HepG2 (cell line): ENCODE measurements at regions not wholly inside any gene's neighbourhood (a gene's known extent, or its start where the extent isn't known, plus 50 kb on each side); places are given as distances from the start of the nearest gene placed in this dataset.

Experiments used
- ATAC-seq: fragments of 200-7000 bp; cut with Tn5 transposase; 3 replicates; pipeline ENCODE4 v1.9.1; 2020; ENCODE audit warnings: mild to moderate bottlenecking, moderate library complexity
- BruUV-seq: library from RNA; stranded (reverse); fragments of 400-500 nt; replicated peaks from 2 replicates; lab custom pipeline; 2021; lab: Mats Ljungman, UMichigan
- CTCF ChIA-PET: fragments of 300-600 bp; formaldehyde crosslinking; extraction: SDS; loops from one replicate; lab custom pipeline; 2021; ENCODE audit warnings: low total read pairs, inconsistent platforms, low intra/inter-chr PET ratio; lab: Yijun Ruan, JAX
- POLR2A ChIA-PET: fragments of 350-600 bp; sonication (Branson Sonifier 250); formaldehyde crosslinking; loops from one replicate; lab custom pipeline; 2020; ENCODE audit warnings: antibody characterized with exemption, inconsistent platforms; lab: Yijun Ruan, JAX
- DNase-seq: peaks from one replicate; pipeline ENCODE4 v3.0.0-alpha.2; 2015; ENCODE audit warnings: low spot score
- FAIRE-seq: peaks from 3 replicates; lab custom pipeline; 2011; peaks lifted over from hg19 to GRCh38; lab: Jason Lieb, UNC
- H2AFZ ChIP-seq: one replicate; pipeline ENCODE4 v1.6.1; 2011; ENCODE audit warnings: low read length, inconsistent platforms
- H3K27ac ChIP-seq: fragments of 300-600 bp; 3 replicates; pipeline ENCODE4 v1.8.0; 2011; ENCODE audit warnings: mixed run types, mild to moderate bottlenecking, mixed read lengths, low read length, inconsistent platforms; ENCODE audit not compliant: insufficient read depth; ENCODE audit errors: extremely low read length
- H3K27me3 ChIP-seq, 2 experiments: fragments of 200-600 bp in 1 of 2; 2 replicates in 1 of 2; 3 replicates in 1 of 2; pipeline versions ENCODE4 v1.6.0 to v1.8.0; 2011; ENCODE audit warnings: low read length in 2 of 2, mild to moderate bottlenecking in 2 of 2, moderate library complexity in 2 of 2, inconsistent platforms in 1 of 2; ENCODE audit not compliant: insufficient read depth in 2 of 2, control insufficient read depth in 1 of 2
- H3K36me3 ChIP-seq, 2 experiments: fragments of 200-600 bp in 1 of 2; replicated peaks in 1 of 2; 2 replicates in 1 of 2; 3 replicates in 1 of 2; pipeline versions ENCODE4 v1.5.1 to v1.8.0; 2011; ENCODE audit warnings: low read length in 2 of 2, inconsistent platforms in 1 of 2; ENCODE audit not compliant: insufficient read depth in 2 of 2, control insufficient read depth in 1 of 2
- H3K4me1 ChIP-seq: 2 replicates; pipeline ENCODE4 v1.5.1; 2012; ENCODE audit warnings: low read length, inconsistent platforms; ENCODE audit not compliant: insufficient read depth
- H3K4me2 ChIP-seq: 2 replicates; pipeline ENCODE4 v1.6.0; 2011; ENCODE audit warnings: low read depth, low read length, inconsistent platforms
- H3K4me3 ChIP-seq, 3 experiments: fragments of 200-600 bp in 1 of 3; sonication (generic), shearing (Covaris generic) in 1 of 3; replicated peaks in 1 of 3; 2 replicates each; pipeline ENCODE4 v1.5.1; 2011 to 2016; ENCODE audit warnings: low read length in 3 of 3, inconsistent platforms in 2 of 3, low read depth in 2 of 3, mild to moderate bottlenecking in 2 of 3, control low read depth in 1 of 3, mixed read lengths in 1 of 3; ENCODE audit not compliant: insufficient read depth in 1 of 3
- H3K79me2 ChIP-seq: one replicate; pipeline ENCODE4 v1.6.1; 2011; ENCODE audit warnings: low read length, inconsistent platforms; ENCODE audit not compliant: insufficient read depth
- H3K9ac ChIP-seq: 2 replicates; pipeline ENCODE4 v1.6.0; 2011; ENCODE audit warnings: mild to moderate bottlenecking, low read depth, low read length, inconsistent platforms; ENCODE audit not compliant: insufficient read depth
- H3K9me3 ChIP-seq: 2 replicates; pipeline ENCODE4 v1.5.1; 2012; ENCODE audit warnings: mild to moderate bottlenecking, low read length
- H4K20me1 ChIP-seq: 2 replicates; pipeline ENCODE4 v1.6.0; 2011; ENCODE audit warnings: inconsistent platforms, mild to moderate bottlenecking, low read length, moderate library complexity; ENCODE audit not compliant: insufficient read depth
- FOXJ3 ChIP-seq: sonication (generic); formaldehyde crosslinking; IDR thresholded peaks from 2 replicates; pipeline ENCODE4 v1.4.0; 2020; ENCODE audit warnings: missing genetic modification reagents, mild to moderate bottlenecking, borderline replicate concordance
- FUBP1 ChIP-seq: sonication (generic); formaldehyde crosslinking; IDR thresholded peaks from 2 replicates; pipeline ENCODE4 v1.5.1; 2020; ENCODE audit warnings: missing genetic modification reagents, mild to moderate bottlenecking, borderline replicate concordance
- JUN ChIP-seq: sonication (generic); formaldehyde crosslinking; IDR thresholded peaks from 2 replicates; pipeline ENCODE4 v1.4.0; 2020; ENCODE audit warnings: mild to moderate bottlenecking, missing genetic modification reagents
- MAFF ChIP-seq: IDR thresholded peaks from 2 replicates; pipeline ENCODE4 v1.6.1; 2011; ENCODE audit warnings: low read depth, low read length, improper control_type of control experiment
- NCOA1 ChIP-seq: sonication (generic); formaldehyde crosslinking; IDR thresholded peaks from 2 replicates; pipeline ENCODE4 v1.9.0; 2021; ENCODE audit warnings: missing genetic modification reagents
- NFE2L2 ChIP-seq: fragments of 150-350 bp; IDR thresholded peaks from 2 replicates; pipeline ENCODE4 v1.6.1; 2014; ENCODE audit warnings: low read length
- ONECUT2 ChIP-seq: sonication (generic); formaldehyde crosslinking; IDR thresholded peaks from 2 replicates; pipeline ENCODE4 v1.4.0; 2020; ENCODE audit warnings: missing genetic modification reagents
- PHF21A ChIP-seq: sonication (generic); formaldehyde crosslinking; IDR thresholded peaks from 2 replicates; pipeline ENCODE4 v1.5.0; 2020; ENCODE audit warnings: mild to moderate bottlenecking, missing genetic modification reagents
- PLRG1 ChIP-seq: fragments of 450-650 bp; conservative IDR thresholded peaks from 2 replicates; pipeline ENCODE4 v1.6.1; 2016
- SALL2 ChIP-seq: sonication (generic); formaldehyde crosslinking; IDR thresholded peaks from 2 replicates; pipeline ENCODE4 v1.8.1; 2023; ENCODE audit warnings: mild to moderate bottlenecking, missing genetic modification reagents, inconsistent platforms
- SMARCC2 ChIP-seq: fragments of 450-650 bp; IDR thresholded peaks from 2 replicates; pipeline ENCODE4 v1.6.1; 2017; ENCODE audit warnings: antibody characterized with exemption, mild to moderate bottlenecking
- SNAPC5 ChIP-seq: sonication (generic); formaldehyde crosslinking; IDR thresholded peaks from 2 replicates; pipeline ENCODE4 v1.8.1; 2023; ENCODE audit warnings: mild to moderate bottlenecking, missing genetic modification reagents, borderline replicate concordance
- SOX13 ChIP-seq, 3 experiments: fragments of 450-650 bp in 1 of 3; sonication (generic) in 1 of 3; formaldehyde crosslinking in 1 of 3; IDR thresholded peaks in 2 of 3; conservative IDR thresholded peaks in 1 of 3; 2 replicates each; pipeline versions ENCODE4 v1.5.0 to v1.6.1; 2016 to 2020; ENCODE audit warnings: antibody characterized with exemption in 1 of 3, mild to moderate bottlenecking in 1 of 3, missing compliant biosample characterization in 1 of 3, missing genetic modification reagents in 1 of 3, moderate library complexity in 1 of 3
- SUZ12 ChIP-seq: fragments of 150-350 bp; IDR thresholded peaks from 2 replicates; pipeline ENCODE4 v1.6.1; 2014; ENCODE audit warnings: low read depth, low read length
- TEF ChIP-seq: sonication (generic); formaldehyde crosslinking; IDR thresholded peaks from 2 replicates; pipeline ENCODE4 v1.5.0; 2020; ENCODE audit warnings: missing genetic modification reagents
- ZBTB8A ChIP-seq: sonication (generic); formaldehyde crosslinking; IDR thresholded peaks from 2 replicates; pipeline ENCODE4 v1.4.0; 2020; ENCODE audit warnings: mild to moderate bottlenecking, low read depth, missing genetic modification reagents, borderline replicate concordance
- ZNF34 ChIP-seq: sonication (generic); formaldehyde crosslinking; IDR thresholded peaks from 2 replicates; pipeline ENCODE4 v1.4.0; 2020; ENCODE audit warnings: mild to moderate bottlenecking, missing genetic modification reagents, borderline replicate concordance
- ZNF724P ChIP-seq: sonication (generic); formaldehyde crosslinking; IDR thresholded peaks from 2 replicates; pipeline ENCODE4 v1.8.0; 2022; ENCODE audit warnings: missing genetic modification reagents, borderline replicate concordance
- WGBS: methylation state at CpG from one replicate; pipeline ENCODE4 v1.1.6; 2017; ENCODE audit warnings: low lambda C conversion rate; 5-methylcytosine and 5-hydroxymethylcytosine counted together
- in situ Hi-C: cut with HindIII; loops from 2 replicates; pipeline ENCODE4 v1.10.0; 2017; ENCODE audit warnings: low pct_unique_long_range_greater_than_20kb; ENCODE audit not compliant: extremely low pct_ligation_motif_present
- intact Hi-C: fragments of 100-400 bp; cut with micrococcal nuclease; formaldehyde crosslinking; loops from one replicate; pipeline ENCODE4 v1.10.0; 2022; ENCODE audit not compliant: unreplicated experiment

GRCh38 chr5:108661590-108662219, 86.0 kb upstream of the FER start (continued):
- TF ChIP-seq TEF (CRISPR knock-in tag) (no peak), MAFF (no peak), SOX13 (IDR thresholded peaks at IDR 0.05) (no peak), SOX13 (CRISPR knock-in tag; conservative IDR thresholded peaks at IDR 0.05 in 1 of 2, IDR thresholded peaks at IDR 0.05 in 1 of 2) (no peak; a peak in 1 of 4 replicates), SUZ12 (no peak), ZNF34 (CRISPR knock-in tag) (no peak), FOXJ3 (CRISPR knock-in tag) (no peak), SALL2 (CRISPR knock-in tag) (no peak), FUBP1 (CRISPR knock-in tag) (no peak)

- 88% methylated on average over 1 of the region's 1 CpG for WGBS
- no peaks in the 10 kb centered on the region for H3K79me2 ChIP-seq
- no TSS peak for BruUV-seq
- intact Hi-C loops: no loop called here
- H2AFZ ChIP-seq: no peak overlapping the region
- POLR2A ChIA-PET: no interaction called here
- no peaks in the 10 kb centered on the region for H3K9me3 ChIP-seq
- H3K4me2 ChIP-seq: no peak overlapping the region
- FAIRE-seq: no peak
- H3K4me1 ChIP-seq: peaks cover 14% of the 10 kb centered on the region; the same call in 1 of the 2 replicates
- no peak overlapping the region for H3K4me3 ChIP-seq
- CTCF ChIA-PET: no interaction called here
- TF ChIP-seq SNAPC5 (CRISPR knock-in tag) (no peak), ONECUT2 (CRISPR knock-in tag) (no peak), ZNF724P (no peak), SMARCC2 (no peak), NFE2L2 (no peak), PHF21A (no peak), PLRG1 (no peak), ZBTB8A (CRISPR knock-in tag) (no peak), JUN (no peak), NCOA1 (CRISPR knock-in tag) (no peak)
- DNase-seq: no peak
- no peaks in the 10 kb centered on the region for H3K36me3 ChIP-seq
- no peak overlapping the region for H3K9ac ChIP-seq
- no peaks in the 10 kb centered on the region for H4K20me1 ChIP-seq
- no peak for ATAC-seq
- H3K27me3 ChIP-seq: peaks cover 0 to 7% of the 10 kb centered on the region in 2 experiments; a peak in 1 of 5 replicates
- H3K27ac ChIP-seq: no peak overlapping the region
- in situ Hi-C loops: no loop called here
Measured at GRCh38 chr5:108661024-108661423, 86.7 kb upstream of the FER start.
